Endothelial cell (in vitro differentiated cells): ENCODE measurements at regions not wholly inside any gene's neighbourhood (a gene's known extent, or its start where the extent isn't known, plus 50 kb on each side); places are given as distances from the start of the nearest gene placed in this dataset.
A peak's percentile ranks its signal among the peaks of the same experiment; 100 is the strongest.
"Not testable (repeated sequence)": the region's sequence is repeated elsewhere in the genome, so short reads cannot be mapped to it uniquely, and the experiment has no call there.

Experiments used
- DNase-seq: peaks from one replicate; pipeline ENCODE4 v3.0.0; 2021; ENCODE audit warnings: low spot score
- H3K27ac Mint-ChIP-seq: one replicate; pipeline ENCODE4 v1.8.0; 2021; ENCODE audit warnings: mixed read lengths, inconsistent platforms; ENCODE audit not compliant: unreplicated experiment
- H3K27me3 Mint-ChIP-seq: one replicate; pipeline ENCODE4 v1.8.0; 2021; ENCODE audit warnings: mild to moderate bottlenecking, moderate library complexity, mixed read lengths, inconsistent platforms; ENCODE audit not compliant: unreplicated experiment
- H3K36me3 Mint-ChIP-seq: one replicate; pipeline ENCODE4 v1.8.0; 2021; ENCODE audit warnings: mild to moderate bottlenecking, low read depth, mixed read lengths, inconsistent platforms; ENCODE audit not compliant: unreplicated experiment
- H3K4me1 Mint-ChIP-seq: one replicate; pipeline ENCODE4 v1.8.0; 2021; ENCODE audit warnings: mild to moderate bottlenecking, mixed read lengths, inconsistent platforms; ENCODE audit not compliant: unreplicated experiment
- H3K4me3 Mint-ChIP-seq: one replicate; pipeline ENCODE4 v1.8.0; 2021; ENCODE audit warnings: mild to moderate bottlenecking, mixed read lengths, inconsistent platforms; ENCODE audit not compliant: unreplicated experiment
- H3K9me3 Mint-ChIP-seq: one replicate; pipeline ENCODE4 v1.8.0; 2021; ENCODE audit warnings: mixed read lengths, inconsistent platforms; ENCODE audit not compliant: unreplicated experiment

DNA sequence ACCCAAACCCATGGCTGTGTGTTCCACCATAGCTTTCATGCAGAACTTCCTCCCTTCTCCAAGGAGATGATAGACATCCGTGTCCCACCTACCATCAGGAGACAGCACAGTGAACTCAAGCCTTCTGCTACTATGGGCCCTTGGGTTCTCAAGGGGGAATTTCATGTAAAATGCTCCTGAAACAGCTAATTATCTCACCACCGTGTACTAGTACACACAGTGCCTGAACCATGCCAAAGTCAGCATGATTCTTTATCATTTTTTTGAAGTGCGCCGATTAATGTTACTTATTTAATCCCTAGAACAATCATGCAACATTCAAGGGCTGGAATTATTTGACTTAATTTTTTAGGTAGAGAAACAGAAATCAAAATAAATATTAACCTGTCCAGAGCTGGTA, 147.2 kb downstream of the PPIAL4A start:
- H3K27ac Mint-ChIP-seq, H3K4me1 Mint-ChIP-seq, H3K9me3 Mint-ChIP-seq, H3K4me3 Mint-ChIP-seq, H3K27me3 Mint-ChIP-seq, DNase-seq, H3K36me3 Mint-ChIP-seq: not testable (repeated sequence)

DNA sequence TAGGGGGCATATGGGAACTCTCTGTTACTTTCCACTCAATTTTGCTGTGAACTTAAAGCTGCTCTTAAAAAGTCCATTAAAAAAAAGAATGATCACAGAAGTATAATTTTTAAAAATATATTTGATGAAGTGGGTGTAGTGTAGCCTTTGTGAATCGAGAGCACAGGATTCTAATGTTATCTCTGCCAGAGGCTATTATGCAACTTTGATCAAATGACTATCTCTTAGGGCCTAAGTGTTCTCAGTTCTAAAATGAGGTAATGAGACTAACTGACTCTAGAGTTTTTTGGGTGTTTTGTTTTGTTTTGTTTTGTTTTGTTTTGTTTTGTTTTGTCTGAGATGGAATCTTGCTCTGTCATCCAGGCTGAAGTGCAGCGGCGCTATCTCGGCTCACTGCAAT, 143.2 kb downstream of the FAM72B start:
- not testable (repeated sequence) for H3K27me3 Mint-ChIP-seq, H3K4me3 Mint-ChIP-seq, DNase-seq, H3K36me3 Mint-ChIP-seq, H3K9me3 Mint-ChIP-seq, H3K27ac Mint-ChIP-seq, H3K4me1 Mint-ChIP-seq

DNA sequence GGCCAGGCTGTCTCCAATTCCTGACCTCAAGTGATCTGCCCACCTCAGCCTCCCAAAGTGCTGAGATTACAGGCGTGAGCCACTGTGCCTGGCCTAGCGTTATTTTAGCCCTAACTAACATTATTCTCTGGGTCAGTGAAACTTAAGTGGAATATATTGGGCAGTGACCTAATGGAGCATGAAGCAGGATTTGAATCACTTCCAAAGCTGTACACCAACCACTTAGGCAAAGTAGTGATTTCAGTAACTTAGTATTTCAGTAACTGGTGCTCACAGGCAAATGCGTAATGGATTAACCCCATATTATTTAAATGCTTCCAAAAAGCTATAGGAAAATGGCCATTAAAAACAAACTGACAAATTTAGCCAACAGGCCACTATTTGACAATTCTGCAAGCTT, 142.6 kb downstream of the FAM72B start:
- not testable (repeated sequence) for H3K9me3 Mint-ChIP-seq, DNase-seq, H3K27me3 Mint-ChIP-seq, H3K36me3 Mint-ChIP-seq, H3K27ac Mint-ChIP-seq, H3K4me3 Mint-ChIP-seq, H3K4me1 Mint-ChIP-seq

DNA sequence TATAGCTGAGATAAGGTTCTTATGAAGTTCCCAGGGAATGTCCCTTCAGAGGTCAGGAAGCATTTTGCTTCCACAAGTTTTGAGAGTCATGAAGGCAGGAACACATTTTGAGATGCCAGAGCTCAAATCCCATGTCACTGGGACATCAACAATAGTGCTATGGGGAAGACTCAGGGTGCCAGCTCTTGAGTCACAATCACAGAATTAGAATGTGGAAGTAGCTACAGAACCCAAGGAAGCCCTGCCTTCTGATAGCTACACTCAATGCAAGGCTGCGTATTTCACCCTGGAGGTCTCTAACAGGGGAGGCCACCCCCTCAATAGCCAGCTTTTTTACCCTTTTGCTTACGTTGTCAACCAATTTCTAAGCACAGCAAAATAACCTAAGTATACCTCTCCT, 141.3 kb downstream of the FAM72B start:
- not testable (repeated sequence) for DNase-seq, H3K4me3 Mint-ChIP-seq, H3K27me3 Mint-ChIP-seq, H3K36me3 Mint-ChIP-seq, H3K27ac Mint-ChIP-seq, H3K4me1 Mint-ChIP-seq, H3K9me3 Mint-ChIP-seq

DNA sequence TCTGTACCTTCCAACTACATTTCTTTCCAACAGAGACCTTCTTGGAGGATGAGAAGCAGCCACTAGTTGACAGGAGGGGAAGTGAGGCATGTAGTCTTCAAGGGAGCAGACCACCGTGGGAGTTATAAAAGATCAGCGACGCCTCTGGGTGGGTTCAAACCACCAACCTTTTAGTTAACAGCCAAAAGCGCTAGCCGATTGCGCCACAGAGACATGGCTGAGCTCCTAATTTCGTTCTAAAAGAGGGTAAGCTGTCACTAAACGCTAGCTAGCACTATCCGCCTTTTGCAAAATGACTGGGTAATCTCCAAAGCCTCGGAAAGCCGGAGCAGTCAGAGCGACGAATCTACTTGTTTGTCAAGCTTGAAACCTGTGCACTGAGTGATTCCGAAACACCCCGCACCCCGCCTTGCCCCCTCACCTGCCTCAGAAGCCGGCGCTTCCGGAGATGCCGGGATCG, 135.8 kb downstream of the FAM72B start:
- H3K27me3 Mint-ChIP-seq, H3K36me3 Mint-ChIP-seq, H3K27ac Mint-ChIP-seq, H3K9me3 Mint-ChIP-seq, H3K4me1 Mint-ChIP-seq, DNase-seq, H3K4me3 Mint-ChIP-seq: not testable (repeated sequence)

DNA sequence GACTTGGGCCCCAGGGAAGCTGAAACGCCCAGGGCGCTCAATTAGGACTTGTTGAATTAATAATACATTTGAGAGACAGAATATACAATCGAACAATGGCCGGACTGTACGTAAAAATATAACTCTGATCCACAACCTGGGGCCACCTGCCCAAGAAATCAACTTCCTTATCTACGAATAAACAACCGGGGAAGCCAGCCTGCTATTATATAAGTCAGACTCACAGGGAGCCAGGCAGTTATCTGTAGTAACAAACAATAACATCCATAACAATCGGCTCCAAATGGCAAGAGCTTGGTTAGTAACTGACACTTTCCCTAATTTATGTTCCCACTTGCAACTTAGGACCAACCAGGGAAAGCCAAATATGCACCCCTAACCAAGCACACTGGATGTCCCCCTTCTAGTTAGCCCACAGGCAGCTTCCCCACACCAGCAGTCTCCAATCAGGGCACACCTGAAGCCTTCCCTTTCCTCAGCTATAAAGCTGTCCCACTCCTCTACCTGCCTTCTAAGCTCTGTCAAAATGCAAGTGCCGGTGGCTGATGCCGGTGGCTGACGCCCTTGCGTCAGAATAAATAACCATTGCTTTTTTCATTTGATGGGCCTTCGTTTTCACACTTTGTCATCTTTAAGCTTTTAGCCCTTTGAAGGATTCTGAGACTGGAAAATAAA, 135.2 kb downstream of the FAM72B start:
- H3K27me3 Mint-ChIP-seq, DNase-seq, H3K4me1 Mint-ChIP-seq, H3K4me3 Mint-ChIP-seq, H3K9me3 Mint-ChIP-seq, H3K36me3 Mint-ChIP-seq, H3K27ac Mint-ChIP-seq: not testable (repeated sequence)

DNA sequence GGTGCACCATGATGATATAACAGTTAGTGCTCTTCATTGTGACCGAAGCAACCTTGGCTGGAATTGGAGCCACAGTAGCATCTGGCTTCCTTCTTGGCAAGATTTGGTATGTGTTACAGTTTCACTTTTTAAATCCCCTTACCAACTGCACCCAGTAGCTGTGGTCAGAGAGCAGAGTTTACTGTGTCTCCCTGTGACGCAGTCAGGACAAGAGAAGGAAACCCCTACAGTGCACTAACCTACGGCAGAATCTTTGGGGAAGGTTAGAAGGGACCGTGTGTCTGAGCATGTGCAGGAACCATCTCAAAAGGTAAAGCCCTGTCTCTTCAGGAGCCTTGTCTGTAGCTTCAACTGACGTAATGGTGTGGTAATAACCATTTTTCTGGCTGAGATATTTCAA, 134.0 kb downstream of the FAM72B start:
- not testable (repeated sequence) for DNase-seq, H3K4me1 Mint-ChIP-seq, H3K27ac Mint-ChIP-seq, H3K4me3 Mint-ChIP-seq, H3K27me3 Mint-ChIP-seq, H3K36me3 Mint-ChIP-seq, H3K9me3 Mint-ChIP-seq

DNA sequence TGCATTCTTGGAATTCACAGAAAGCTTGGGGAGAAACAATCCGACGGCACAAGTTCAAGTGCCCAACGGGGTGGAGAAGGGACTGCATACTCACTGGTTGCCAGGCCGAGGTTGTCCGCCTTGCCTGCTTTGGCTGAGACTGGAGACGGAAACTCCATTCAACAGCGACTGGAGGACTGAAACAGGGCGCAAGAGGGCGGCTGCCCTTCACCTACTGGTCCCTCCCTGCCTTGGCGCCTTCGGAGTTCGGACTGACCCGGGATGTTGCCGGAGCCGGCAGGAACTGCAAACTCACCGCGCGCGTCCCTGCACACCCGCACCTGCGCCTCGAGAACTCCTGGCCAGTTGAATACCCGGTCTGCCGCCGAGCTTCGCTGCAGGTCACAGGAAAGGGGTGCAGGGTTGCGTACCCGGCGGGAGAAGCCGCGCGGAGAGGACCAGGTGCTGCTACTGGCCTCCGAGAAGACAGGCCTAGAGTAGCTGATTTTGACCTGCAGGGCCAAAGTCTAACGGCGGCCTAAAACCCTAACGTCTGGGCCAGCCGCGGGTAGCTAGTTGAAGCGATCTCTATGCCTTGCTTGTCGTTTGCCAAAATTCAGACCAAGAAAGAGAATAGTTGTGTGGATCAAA, 132.9 kb downstream of the FAM72B start:
- not testable (repeated sequence) for H3K36me3 Mint-ChIP-seq, H3K9me3 Mint-ChIP-seq, H3K27me3 Mint-ChIP-seq, H3K4me1 Mint-ChIP-seq, H3K27ac Mint-ChIP-seq
- H3K4me3 Mint-ChIP-seq: peak overlapping the region; percentile 73
- DNase-seq: peak; percentile 22

DNA sequence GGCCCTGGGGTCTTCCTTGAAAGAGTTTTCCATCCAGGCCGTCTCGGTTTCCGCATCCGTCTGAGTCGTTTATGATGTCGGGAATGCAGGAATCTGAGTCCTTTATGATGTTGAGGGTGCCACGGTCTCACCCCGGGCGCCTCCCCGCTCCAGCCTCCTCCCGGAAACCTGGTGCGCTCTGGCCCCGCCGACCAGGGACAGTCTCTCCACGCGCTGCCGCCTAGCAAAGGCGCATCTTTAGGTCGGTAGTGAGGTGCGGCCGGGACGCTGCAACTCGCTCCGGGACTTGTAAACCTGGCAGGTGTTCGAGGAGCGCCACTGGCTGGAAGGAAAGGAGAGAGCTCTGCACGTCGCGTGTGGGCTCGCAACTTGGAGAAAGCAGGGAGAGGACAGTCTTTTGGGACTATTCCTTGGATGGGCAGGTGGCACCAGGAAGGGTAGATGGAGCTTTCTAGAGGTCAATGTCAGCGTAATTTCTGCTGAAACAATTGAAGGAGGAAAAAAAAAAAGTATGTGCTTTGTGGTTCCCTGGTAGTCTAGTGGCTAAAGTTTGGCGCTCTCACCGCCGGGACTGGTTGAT, 132.0 kb downstream of the FAM72B start:
- not testable (repeated sequence) for H3K4me1 Mint-ChIP-seq, H3K27ac Mint-ChIP-seq, H3K36me3 Mint-ChIP-seq, H3K9me3 Mint-ChIP-seq, H3K27me3 Mint-ChIP-seq, DNase-seq
- H3K4me3 Mint-ChIP-seq: peak overlapping the region; percentile 54

DNA sequence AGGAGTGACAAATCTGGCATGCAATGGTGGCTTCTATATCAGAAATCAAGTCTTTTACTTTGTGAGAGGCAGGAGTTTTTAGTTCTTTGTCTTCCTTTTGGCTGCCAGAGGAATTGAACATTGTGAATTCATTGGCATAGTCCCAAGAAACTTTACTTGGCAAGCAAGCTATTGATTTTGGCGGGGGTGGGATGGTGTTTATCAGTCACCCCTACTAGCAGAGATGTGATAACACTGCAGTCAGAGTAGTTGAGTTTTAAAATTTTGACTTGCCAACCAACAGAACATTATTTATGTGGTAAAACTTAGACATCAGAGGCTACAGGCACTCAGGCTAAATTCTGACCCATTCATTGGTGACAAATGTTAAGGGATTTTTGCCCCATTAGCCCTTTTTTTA, 129.2 kb downstream of the FAM72B start:
- not testable (repeated sequence) for H3K36me3 Mint-ChIP-seq, H3K4me1 Mint-ChIP-seq, H3K4me3 Mint-ChIP-seq, H3K9me3 Mint-ChIP-seq, H3K27ac Mint-ChIP-seq, DNase-seq, H3K27me3 Mint-ChIP-seq

DNA sequence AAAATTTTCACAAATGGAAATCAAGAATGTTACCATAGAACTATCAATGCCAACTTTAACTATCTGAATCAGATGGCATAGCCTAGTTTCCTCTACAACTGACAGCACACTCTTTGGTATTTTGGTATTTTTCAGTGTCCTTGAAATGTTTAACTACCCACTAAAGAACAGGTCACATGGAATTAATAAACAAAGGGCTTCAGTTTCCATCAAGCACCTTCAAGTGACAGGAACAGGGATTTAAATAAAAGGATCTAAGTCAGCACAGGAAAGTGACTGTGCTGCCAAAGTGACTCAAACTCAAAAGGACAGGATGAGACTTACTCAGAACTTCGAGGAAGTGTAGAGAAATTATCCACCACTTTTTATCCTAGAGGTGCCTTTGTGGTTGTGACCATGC, 117.2 kb downstream of the FAM72B start:
- H3K4me1 Mint-ChIP-seq: not testable (repeated sequence)

DNA sequence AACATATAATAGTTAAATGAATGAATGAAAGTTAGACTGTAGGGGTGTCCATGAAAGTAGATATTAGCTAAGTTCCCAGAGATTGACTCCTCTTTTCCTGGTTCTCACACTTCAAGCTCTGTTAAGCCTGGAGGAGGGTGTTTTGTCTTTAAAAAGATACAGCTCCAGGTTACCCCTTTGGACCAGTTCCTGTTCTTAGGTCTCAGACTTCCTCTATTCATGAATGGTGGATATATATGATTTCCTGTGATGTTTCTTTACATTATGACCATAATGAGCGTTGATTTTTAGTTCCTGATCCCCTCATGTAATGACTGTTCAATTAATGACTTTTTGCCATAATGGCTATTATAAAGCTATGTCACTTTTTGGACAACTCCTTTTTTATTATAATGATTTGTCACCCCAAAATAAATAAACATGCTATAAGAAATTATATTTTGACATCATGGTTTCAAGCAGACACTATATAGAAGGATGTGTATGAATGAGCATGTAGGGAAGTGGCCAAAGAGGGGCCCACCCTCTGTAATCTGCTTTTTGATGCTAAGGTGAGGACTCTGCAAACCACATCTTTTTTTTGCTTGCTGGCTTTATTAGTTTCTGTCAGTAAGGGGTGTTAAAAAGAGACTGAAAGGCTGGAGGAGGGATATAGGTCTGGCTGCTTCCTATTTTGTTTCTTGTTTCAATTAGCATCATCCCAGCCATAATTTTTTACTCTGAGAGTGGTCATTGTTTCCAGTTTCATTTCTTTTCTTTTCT, 115.2 kb downstream of the FAM72B start:
- not testable (repeated sequence) for H3K36me3 Mint-ChIP-seq, H3K27me3 Mint-ChIP-seq, H3K9me3 Mint-ChIP-seq

More for the DNA sequence above, 117.2 kb downstream of the FAM72B start:
- not testable (repeated sequence) for H3K27me3 Mint-ChIP-seq, H3K36me3 Mint-ChIP-seq, H3K27ac Mint-ChIP-seq, DNase-seq, H3K9me3 Mint-ChIP-seq, H3K4me3 Mint-ChIP-seq

More for the DNA sequence above, 115.2 kb downstream of the FAM72B start:
- not testable (repeated sequence) for H3K4me3 Mint-ChIP-seq, H3K27ac Mint-ChIP-seq, DNase-seq, H3K4me1 Mint-ChIP-seq
